Neural cell (in vitro differentiated cells): ENCODE measurements at regions not wholly inside any gene's neighbourhood (a gene's known extent, or its start where the extent isn't known, plus 50 kb on each side); places are given as distances from the start of the nearest gene placed in this dataset.

Experiments used
- H2AFZ ChIP-seq: fragments of 200-600, 300-800 bp; sonication (generic), shearing (Covaris generic); 2 replicates; pipeline ENCODE4 v1.6.0; 2014; ENCODE audit warnings: low read depth, mild to moderate bottlenecking, antibody characterized with exemption, low read length, moderate library complexity
- H3F3A ChIP-seq: fragments of 200-600 bp; shearing (Covaris generic); 2 replicates; pipeline ENCODE4 v1.6.1; 2016; ENCODE audit warnings: mild to moderate bottlenecking, moderate library complexity, mixed read lengths, antibody characterized with exemption, low read length; ENCODE audit not compliant: insufficient read depth, poor library complexity, severe bottlenecking
- H3K27ac ChIP-seq: fragments of 200-600, 300-800 bp; sonication (generic), shearing (Covaris generic); 2 replicates; pipeline ENCODE4 v1.5.1; 2014; ENCODE audit warnings: mild to moderate bottlenecking, low read length, moderate library complexity
- H3K27me3 ChIP-seq: fragments of 300-800, 200-600 bp; sonication (generic), shearing (Covaris generic); 2 replicates; pipeline ENCODE4 v1.6.0; 2014; ENCODE audit warnings: mild to moderate bottlenecking, low read depth, low read length, moderate library complexity; ENCODE audit not compliant: insufficient read depth
- H3K36me3 ChIP-seq: fragments of 300-800, 200-600 bp; sonication (generic), shearing (Covaris generic); 2 replicates; pipeline ENCODE4 v1.5.1; 2014; ENCODE audit warnings: mild to moderate bottlenecking, antibody characterized with exemption, low read length, moderate library complexity; ENCODE audit not compliant: insufficient read depth
- H3K4me2 ChIP-seq: fragments of 300-800, 200-600 bp; sonication (generic), shearing (Covaris generic); 2 replicates; pipeline ENCODE4 v1.6.0; 2014; ENCODE audit warnings: mild to moderate bottlenecking, low read length
- H3K4me3 ChIP-seq: fragments of 300-800, 200-600 bp; sonication (generic), shearing (Covaris generic); 2 replicates; pipeline ENCODE4 v1.5.1; 2014; ENCODE audit warnings: mild to moderate bottlenecking, low read length, moderate library complexity
- H3K79me2 ChIP-seq: fragments of 200-600 bp; shearing (Covaris generic); replicated peaks from 2 replicates; pipeline ENCODE4 v1.6.0; 2014; ENCODE audit warnings: mild to moderate bottlenecking, low read length, moderate library complexity; ENCODE audit not compliant: insufficient read depth
- H3K9ac ChIP-seq: fragments of 300-800, 200-600 bp; sonication (generic), shearing (Covaris generic); 2 replicates; pipeline ENCODE4 v1.6.1; 2016; ENCODE audit warnings: mild to moderate bottlenecking, low read length, mixed read lengths
- H3K9me2 ChIP-seq: fragments of 200-600 bp; shearing (Covaris generic); 2 replicates; pipeline ENCODE4 v1.6.1; 2016; ENCODE audit warnings: mild to moderate bottlenecking, low read length, mixed read lengths; ENCODE audit not compliant: insufficient read depth
- H3K9me3 ChIP-seq: fragments of 200-600, 300-800 bp; sonication (generic), shearing (Covaris generic); 2 replicates; pipeline ENCODE4 v1.6.1; 2016; ENCODE audit warnings: mild to moderate bottlenecking, mixed run types, low read length, moderate library complexity, mixed read lengths
- H4K20me1 ChIP-seq: fragments of 200-600 bp; shearing (Covaris generic); 2 replicates; pipeline ENCODE4 v1.6.1; 2016; ENCODE audit warnings: mild to moderate bottlenecking, mixed run types; ENCODE audit not compliant: insufficient read depth
- CTCF ChIP-seq: fragments of 450-650 bp; IDR thresholded peaks from 2 replicates; pipeline ENCODE4 v1.5.1; 2014; ENCODE audit warnings: antibody characterized with exemption, mild to moderate bottlenecking, moderate library complexity; ENCODE audit not compliant: poor library complexity, severe bottlenecking
- EP300 ChIP-seq: fragments of 450-650 bp; conservative IDR thresholded peaks from 2 replicates; pipeline ENCODE4 v1.6.1; 2014; ENCODE audit warnings: antibody characterized with exemption, mild to moderate bottlenecking, moderate library complexity; ENCODE audit not compliant: poor library complexity, severe bottlenecking
- EZH2 ChIP-seq: fragments of 200-600, 300-800 bp; shearing (Covaris generic), sonication (generic); IDR thresholded peaks from 2 replicates; pipeline ENCODE4 v1.6.1; 2014; ENCODE audit warnings: antibody characterized with exemption, low read length, borderline replicate concordance, mild to moderate bottlenecking; ENCODE audit not compliant: insufficient read depth, poor library complexity, severe bottlenecking
- MXI1 ChIP-seq: fragments of 450-650 bp; conservative IDR thresholded peaks from 2 replicates; pipeline ENCODE4 v1.6.1; 2014; ENCODE audit warnings: antibody characterized with exemption, mild to moderate bottlenecking; ENCODE audit not compliant: poor library complexity, severe bottlenecking
- POLR2AphosphoS5 ChIP-seq: IDR thresholded peaks from 2 replicates; pipeline ENCODE4 v1.6.1; 2012
- RAD21 ChIP-seq: fragments of 450-650 bp; conservative IDR thresholded peaks from 2 replicates; pipeline ENCODE4 v1.6.1; 2014; ENCODE audit warnings: antibody characterized with exemption, mild to moderate bottlenecking, moderate library complexity
- REST ChIP-seq: IDR thresholded peaks from 2 replicates; pipeline ENCODE4 v1.6.1; 2012; ENCODE audit warnings: borderline replicate concordance
- SMC3 ChIP-seq: fragments of 450-650 bp; conservative IDR thresholded peaks from 2 replicates; pipeline ENCODE4 v1.6.1; 2014; ENCODE audit warnings: antibody characterized with exemption, mild to moderate bottlenecking, moderate library complexity; ENCODE audit not compliant: poor library complexity
- TAF1 ChIP-seq: IDR thresholded peaks from 2 replicates; pipeline ENCODE4 v1.6.1; 2012; ENCODE audit warnings: low read depth

- Histone ChIP-seq H3K27me3 (no peaks in the 10 kb centered on the region), H3K9me3 (no peaks in the 10 kb centered on the region), H2AFZ (no peak overlapping the region), H4K20me1 (no peaks in the 10 kb centered on the region), H3K79me2 (no peaks in the 10 kb centered on the region), H3K9me2 (no peaks in the 10 kb centered on the region), H3K9ac (no peak overlapping the region), H3F3A (no peaks in the 10 kb centered on the region), H3K4me3 (no peak overlapping the region), H3K36me3 (no peaks in the 10 kb centered on the region), H3K4me2 (no peak overlapping the region), H3K27ac (no peak overlapping the region)
- TF ChIP-seq MXI1 (no peak), EZH2 (no peak)
Measured at GRCh38 chr18:30245766-30246455, 796.6 kb downstream of the DSC3 start.

- Histone ChIP-seq H3K27me3 (no peaks in the 10 kb centered on the region), H4K20me1 (no peaks in the 10 kb centered on the region), H3K27ac (no peak overlapping the region), H3K79me2 (no peaks in the 10 kb centered on the region), H3K36me3 (no peaks in the 10 kb centered on the region), H3K4me3 (no peak overlapping the region), H2AFZ (no peak overlapping the region), H3K9me3 (no peaks in the 10 kb centered on the region), H3K9me2 (no peaks in the 10 kb centered on the region), H3K4me2 (no peak overlapping the region), H3K9ac (no peak overlapping the region), H3F3A (no peaks in the 10 kb centered on the region)
- TF ChIP-seq TAF1 (no peak), EZH2 (no peak), CTCF (no peak), MXI1 (no peak), RAD21 (no peak), SMC3 (no peak), REST (no peak), POLR2AphosphoS5 (no peak), EP300 (no peak)
Measured at GRCh38 chr18:30234755-30235154, 807.8 kb downstream of the DSC3 start.
